Smooth muscle cell (in vitro differentiated cells): ENCODE measurements at regions not wholly inside any gene's neighbourhood (a gene's known extent, or its start where the extent isn't known, plus 50 kb on each side); places are given as distances from the start of the nearest gene placed in this dataset.

Experiments
- DNase-seq: peaks from one replicate; lab custom pipeline; 2025; ENCODE audit not compliant: unreplicated experiment; lab: John Stamatoyannopoulos, UW
- H2AFZ ChIP-seq: fragments of 200-600 bp; sonication (generic); 2 replicates; pipeline ENCODE4 v1.6.0; 2016; ENCODE audit warnings: antibody characterized with exemption, low read depth, mild to moderate bottlenecking
- H3F3A ChIP-seq: fragments of 200-600 bp; sonication (generic); 2 replicates; pipeline ENCODE4 v1.6.0; 2017; ENCODE audit warnings: antibody characterized with exemption, low read depth
- H3K27ac ChIP-seq: fragments of 200-600 bp; sonication (generic); 2 replicates; pipeline ENCODE4 v1.5.1; 2016; ENCODE audit warnings: low read depth, mild to moderate bottlenecking
- H3K27me3 ChIP-seq: fragments of 200-600 bp; sonication (generic); 2 replicates; pipeline ENCODE4 v1.6.1; 2016; ENCODE audit warnings: low read depth, mild to moderate bottlenecking
- H3K36me3 ChIP-seq: fragments of 200-600 bp; sonication (generic); 2 replicates; pipeline ENCODE4 v1.5.1; 2016; ENCODE audit warnings: low read depth
- H3K4me1 ChIP-seq: fragments of 200-600 bp; sonication (generic); 2 replicates; pipeline ENCODE4 v1.5.1; 2016; ENCODE audit warnings: low read depth
- H3K4me2 ChIP-seq: fragments of 200-600 bp; sonication (generic); 2 replicates; pipeline ENCODE4 v1.6.0; 2016; ENCODE audit warnings: mild to moderate bottlenecking
- H3K4me3 ChIP-seq: fragments of 200-600 bp; sonication (generic); 2 replicates; pipeline ENCODE4 v1.5.1; 2016; ENCODE audit warnings: mild to moderate bottlenecking
- H3K79me2 ChIP-seq: fragments of 200-600 bp; sonication (generic); 2 replicates; pipeline ENCODE4 v1.6.0; 2016; ENCODE audit warnings: low read depth, mild to moderate bottlenecking
- H3K9ac ChIP-seq: fragments of 200-600 bp; sonication (generic); 2 replicates; pipeline ENCODE4 v1.6.0; 2016; ENCODE audit warnings: low read depth
- H3K9me3 ChIP-seq: fragments of 200-600 bp; sonication (generic); replicated peaks from 2 replicates; pipeline ENCODE4 v1.5.1; 2016; ENCODE audit warnings: low read depth
- H4K20me1 ChIP-seq: fragments of 200-600 bp; sonication (generic); 2 replicates; pipeline ENCODE4 v1.6.0; 2016; ENCODE audit warnings: low read depth
- CTCF ChIP-seq: fragments of 200-600 bp; sonication (generic); IDR thresholded peaks from 2 replicates; pipeline ENCODE4 v1.5.1; 2017; ENCODE audit warnings: borderline replicate concordance, mild to moderate bottlenecking, antibody characterized with exemption; ENCODE audit not compliant: insufficient read depth, poor library complexity, severe bottlenecking
- WGBS: methylation state at CpG from one replicate; pipeline ENCODE4 v1.1.7; 2016; ENCODE audit warnings: low lambda C conversion rate; 5-methylcytosine and 5-hydroxymethylcytosine counted together

GRCh38 chr12:17344649-17345048, 738.7 kb upstream of the LMO3 start:
- Histone ChIP-seq H3K9ac (no peak overlapping the region), H3K36me3 (no peaks in the 10 kb centered on the region), H3F3A (no peaks in the 10 kb centered on the region), H2AFZ (no peak overlapping the region), H3K4me3 (no peak overlapping the region), H3K27me3 (no peaks in the 10 kb centered on the region), H3K4me1 (no peaks in the 10 kb centered on the region), H3K4me2 (no peak overlapping the region), H3K27ac (no peak overlapping the region), H3K9me3 (no peaks in the 10 kb centered on the region), H4K20me1 (no peaks in the 10 kb centered on the region), H3K79me2 (no peaks in the 10 kb centered on the region)
- no peak for TF ChIP-seq CTCF
- DNase-seq: no peak
- 86% methylated on average over 1 of the region's 1 CpG for WGBS

GRCh38 chr12:17342381-17342961, 736.5 kb upstream of the LMO3 start:
- 16% methylated on average over 1 of the region's 1 CpG for WGBS

GRCh38 chr12:17335487-17335886, 729.5 kb upstream of the LMO3 start:
- Histone ChIP-seq H3K27ac (no peak overlapping the region), H3K9ac (no peak overlapping the region), H2AFZ (no peak overlapping the region), H3K4me3 (no peak overlapping the region), H4K20me1 (no peaks in the 10 kb centered on the region), H3K4me2 (no peak overlapping the region), H3K79me2 (no peaks in the 10 kb centered on the region), H3K4me1 (no peaks in the 10 kb centered on the region), H3K36me3 (no peaks in the 10 kb centered on the region), H3K9me3 (no peaks in the 10 kb centered on the region), H3F3A (no peaks in the 10 kb centered on the region), H3K27me3 (no peaks in the 10 kb centered on the region)
- no peak for TF ChIP-seq CTCF
- DNase-seq: no peak
- 91% methylated on average over 3 of the region's 3 CpGs for WGBS

More at GRCh38 chr12:17342381-17342961, 736.5 kb upstream of the LMO3 start:
- no peak for TF ChIP-seq CTCF
- no peaks in the 10 kb centered on the region for H3K79me2 ChIP-seq
- no peaks in the 10 kb centered on the region for H3F3A ChIP-seq
- H3K27me3 ChIP-seq: no peaks in the 10 kb centered on the region
- no peaks in the 10 kb centered on the region for H3K4me1 ChIP-seq
- H3K27ac ChIP-seq: no peak overlapping the region
- no peak overlapping the region for H3K9ac ChIP-seq
- no peak overlapping the region for H3K4me3 ChIP-seq
- DNase-seq: no peak
- H3K9me3 ChIP-seq: no peaks in the 10 kb centered on the region
- no peak overlapping the region for H3K4me2 ChIP-seq
- no peak overlapping the region for H2AFZ ChIP-seq
- H4K20me1 ChIP-seq: no peaks in the 10 kb centered on the region
- H3K36me3 ChIP-seq: no peaks in the 10 kb centered on the region

GRCh38 chr12:17334784-17335183, 728.8 kb upstream of the LMO3 start:
- H3K4me2 ChIP-seq: no peak overlapping the region
- H2AFZ ChIP-seq: no peak overlapping the region
- no peaks in the 10 kb centered on the region for H3K27me3 ChIP-seq
- no peaks in the 10 kb centered on the region for H3K9me3 ChIP-seq
- DNase-seq: no peak
- WGBS: 77% methylated on average over 3 of the region's 3 CpGs
- no peaks in the 10 kb centered on the region for H3K36me3 ChIP-seq
- H3K27ac ChIP-seq: no peak overlapping the region
- H3K9ac ChIP-seq: no peak overlapping the region
- no peak overlapping the region for H3K4me3 ChIP-seq
- no peaks in the 10 kb centered on the region for H4K20me1 ChIP-seq
- H3K4me1 ChIP-seq: no peaks in the 10 kb centered on the region
- H3F3A ChIP-seq: no peaks in the 10 kb centered on the region
- no peaks in the 10 kb centered on the region for H3K79me2 ChIP-seq
- no peak for TF ChIP-seq CTCF
